NCI-H2227 treated with DMSO at 0.1 percent for 48 hours (cell line): ENCODE measurements at regions not wholly inside any gene's neighbourhood (a gene's known extent, or its start where the extent isn't known, plus 50 kb on each side); places are given as distances from the start of the nearest gene placed in this dataset.
"Not testable (repeated sequence)": the region's sequence is repeated elsewhere in the genome, so short reads cannot be mapped to it uniquely, and the experiment has no call there.

Experiments used
- DNase-seq: peaks from one replicate; lab custom pipeline; 2025; lab: John Stamatoyannopoulos, UW

GRCh38 chr14:55805250-55805649 lies 225.2 kb downstream of the KTN1 start:
- DNase-seq = no peak

DNA sequence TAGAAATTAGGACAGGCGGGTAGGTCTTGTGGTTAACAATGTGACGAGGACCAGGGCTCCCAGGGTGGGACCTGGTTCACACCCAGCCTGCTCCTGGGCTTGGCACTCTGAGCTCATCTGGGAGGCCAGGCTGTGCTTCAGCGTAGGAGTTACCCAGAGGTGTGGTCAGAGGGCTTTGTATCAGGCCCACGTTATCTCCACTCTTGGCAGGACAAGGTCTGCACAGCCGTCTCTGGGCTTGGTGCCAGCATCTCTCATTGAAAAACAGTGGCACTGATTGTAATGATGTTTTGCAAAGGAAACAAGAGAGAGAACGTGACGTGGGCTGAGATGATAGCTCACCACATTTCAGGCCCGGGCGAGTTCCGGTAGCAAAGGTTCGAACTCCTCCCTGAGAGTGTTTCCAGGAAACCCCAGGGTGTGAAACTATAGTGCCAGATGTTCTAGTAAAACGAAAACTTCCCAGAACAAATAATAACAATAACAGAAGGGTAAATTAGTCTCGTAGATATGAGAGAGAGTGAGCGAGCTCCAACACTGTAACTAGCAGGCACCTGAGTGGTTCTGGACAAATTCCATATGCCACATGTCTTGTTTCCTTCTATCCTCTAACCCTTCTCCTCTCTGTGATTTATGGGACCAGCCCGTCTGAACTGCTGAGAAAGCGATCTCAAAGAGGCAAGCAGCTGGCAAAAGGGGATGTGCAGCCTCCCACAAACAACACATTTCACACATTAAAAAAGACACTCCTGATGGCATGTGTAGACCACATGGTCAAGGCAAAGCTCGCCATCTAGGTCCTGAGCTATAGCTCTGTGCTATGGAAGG lies 227.3 kb downstream of the KTN1 start:
- peak; percentile 5 for DNase-seq

GRCh38 chr14:55807881-55808379 lies 227.9 kb downstream of the KTN1 start:
- DNase-seq = no peak

DNA sequence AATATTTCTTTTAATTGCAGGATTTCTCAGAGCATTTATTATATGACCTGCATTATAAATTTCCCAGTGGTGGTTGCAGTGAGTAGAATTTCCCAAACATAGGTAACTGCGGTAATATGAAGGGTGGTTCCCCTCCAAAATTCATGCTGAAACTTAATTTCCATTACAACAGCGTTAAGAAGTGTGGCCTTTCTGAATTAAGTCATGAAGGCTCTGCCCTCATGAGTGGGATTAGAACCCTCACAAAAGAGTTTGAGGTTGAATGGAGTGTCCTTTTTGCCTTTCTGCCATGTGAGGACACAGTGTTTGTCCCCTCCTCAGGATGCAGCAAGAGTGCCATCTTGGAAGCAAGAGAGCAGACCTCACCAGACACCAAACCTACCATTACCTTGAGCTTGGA lies 233.6 kb downstream of the KTN1 start:
- no peak for DNase-seq

- no peak for DNase-seq
These were observed 234.1 kb downstream of the KTN1 start for GRCh38 chr14:55814064-55814463.

DNA sequence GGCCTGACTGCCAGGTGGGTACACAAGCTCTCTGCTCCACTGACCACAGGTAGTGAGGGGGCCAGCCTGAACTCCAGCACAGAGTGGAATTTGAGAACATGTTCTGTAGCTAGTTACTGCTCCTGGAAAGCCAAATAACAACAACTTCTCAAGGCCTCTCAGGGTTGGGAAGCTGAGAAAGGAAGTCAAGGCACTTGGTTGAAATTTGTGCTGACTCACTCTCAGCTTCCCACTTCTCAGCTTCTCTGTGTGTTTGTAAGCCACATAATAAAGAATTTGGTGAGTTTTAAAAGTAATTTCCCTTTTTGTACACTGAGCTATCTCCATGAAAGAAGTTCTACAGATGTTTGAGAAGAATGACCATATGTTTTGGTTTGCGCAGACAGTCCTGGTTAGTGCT lies 234.9 kb downstream of the KTN1 start:
- no peak for DNase-seq

GRCh38 chr14:55816225-55816624 lies 236.2 kb downstream of the KTN1 start:
- DNase-seq = no peak

- DNase-seq = no peak
These were observed 239.8 kb downstream of the KTN1 start for GRCh38 chr14:55819610-55820304.

DNA sequence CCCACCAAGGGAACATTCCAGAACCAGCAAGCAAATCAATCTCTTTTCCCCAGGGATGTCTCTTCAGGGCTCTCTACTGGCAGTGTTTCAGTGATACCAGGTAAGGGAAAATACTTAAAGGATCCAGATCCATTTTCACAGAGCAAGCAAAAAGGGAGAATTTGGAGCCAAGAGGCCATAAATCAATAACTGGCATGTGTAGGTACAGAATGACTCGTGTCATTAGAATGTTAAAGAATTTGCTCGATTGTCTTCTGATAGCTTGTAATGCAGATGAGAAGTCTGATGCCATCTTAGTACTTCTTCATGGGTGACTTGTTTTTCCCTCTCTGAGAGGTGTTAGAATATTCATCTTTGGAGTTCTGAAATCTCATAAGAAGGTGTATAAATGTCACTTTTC lies 242.9 kb downstream of the KTN1 start:
- DNase-seq = no peak

- no peak for DNase-seq
These were observed 252.3 kb downstream of the KTN1 start for GRCh38 chr14:55832122-55832911.

- DNase-seq = no peak
These were observed 253.0 kb downstream of the KTN1 start for GRCh38 chr14:55832974-55833373.

GRCh38 chr14:55834390-55834789 lies 254.4 kb downstream of the KTN1 start:
- no peak for DNase-seq

GRCh38 chr14:55835985-55836384 lies 256.0 kb downstream of the KTN1 start:
- DNase-seq = no peak

- DNase-seq = no peak
These were observed 257.5 kb downstream of the KTN1 start for GRCh38 chr14:55837467-55837866.

DNA sequence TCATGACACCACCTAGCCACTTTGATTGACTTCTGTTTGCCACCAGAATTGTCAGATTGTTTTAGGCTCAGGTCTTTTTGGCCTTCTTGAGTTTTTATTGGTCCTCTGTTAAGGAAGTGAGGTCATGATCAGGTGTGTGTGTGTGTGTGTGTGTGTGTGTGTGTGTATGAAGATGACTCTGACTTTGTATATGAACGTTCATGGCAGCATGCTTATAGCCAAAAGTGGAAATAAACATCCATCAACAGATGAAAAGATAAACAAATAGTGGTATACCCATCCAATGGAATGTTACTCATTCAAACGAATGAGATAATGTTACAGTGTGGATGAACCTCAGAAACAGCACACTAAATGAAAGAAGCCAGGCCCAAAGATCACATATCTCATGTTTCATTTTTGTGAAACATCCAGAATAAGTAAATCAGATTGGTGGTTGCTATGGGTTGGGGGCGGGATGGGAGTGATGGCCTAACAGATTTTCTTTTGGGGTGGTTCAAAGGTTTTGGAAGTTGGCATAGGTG lies 258.6 kb downstream of the KTN1 start:
- DNase-seq = no peak

GRCh38 chr14:55839301-55839947 lies 259.4 kb downstream of the KTN1 start:
- DNase-seq = not testable (repeated sequence)

DNA sequence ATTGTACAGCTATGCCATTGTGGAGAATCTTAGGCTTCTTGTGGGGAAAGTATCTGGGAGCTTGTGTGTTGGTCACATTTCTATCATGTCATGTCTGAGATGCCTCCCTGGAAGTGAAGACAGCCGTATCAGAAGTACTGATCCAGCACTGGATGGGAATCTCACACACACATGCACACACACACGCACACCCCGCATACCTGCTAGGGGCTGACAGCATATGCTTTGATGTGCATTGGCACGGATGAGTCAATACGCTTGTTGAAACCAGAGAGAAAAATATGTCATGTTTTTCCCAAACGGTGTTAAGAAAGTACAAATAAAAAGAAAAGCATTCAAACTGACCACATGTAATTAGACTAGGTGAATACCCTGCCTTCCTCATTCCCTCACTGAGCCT lies 260.8 kb downstream of the KTN1 start:
- DNase-seq = no peak

DNA sequence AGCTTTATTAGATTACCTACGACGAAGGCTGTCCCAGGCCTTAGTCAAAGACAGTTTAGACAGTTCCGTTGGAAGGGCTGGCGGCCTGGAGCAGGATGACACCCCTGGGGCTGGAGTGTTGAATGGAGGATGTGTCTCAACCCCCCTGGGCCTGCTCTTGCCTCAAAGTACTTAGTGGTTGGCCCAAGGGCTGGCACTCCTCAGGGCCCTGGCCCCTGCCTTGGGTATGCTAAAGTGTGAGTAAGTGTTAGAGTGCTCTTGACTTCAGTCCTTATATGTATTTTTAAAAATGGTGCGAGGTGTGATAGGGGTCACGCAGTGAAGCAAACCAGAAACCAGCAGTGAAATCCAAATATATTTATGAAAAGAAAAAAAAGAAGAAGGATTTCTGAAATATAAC lies 261.6 kb downstream of the KTN1 start:
- no peak for DNase-seq

DNA sequence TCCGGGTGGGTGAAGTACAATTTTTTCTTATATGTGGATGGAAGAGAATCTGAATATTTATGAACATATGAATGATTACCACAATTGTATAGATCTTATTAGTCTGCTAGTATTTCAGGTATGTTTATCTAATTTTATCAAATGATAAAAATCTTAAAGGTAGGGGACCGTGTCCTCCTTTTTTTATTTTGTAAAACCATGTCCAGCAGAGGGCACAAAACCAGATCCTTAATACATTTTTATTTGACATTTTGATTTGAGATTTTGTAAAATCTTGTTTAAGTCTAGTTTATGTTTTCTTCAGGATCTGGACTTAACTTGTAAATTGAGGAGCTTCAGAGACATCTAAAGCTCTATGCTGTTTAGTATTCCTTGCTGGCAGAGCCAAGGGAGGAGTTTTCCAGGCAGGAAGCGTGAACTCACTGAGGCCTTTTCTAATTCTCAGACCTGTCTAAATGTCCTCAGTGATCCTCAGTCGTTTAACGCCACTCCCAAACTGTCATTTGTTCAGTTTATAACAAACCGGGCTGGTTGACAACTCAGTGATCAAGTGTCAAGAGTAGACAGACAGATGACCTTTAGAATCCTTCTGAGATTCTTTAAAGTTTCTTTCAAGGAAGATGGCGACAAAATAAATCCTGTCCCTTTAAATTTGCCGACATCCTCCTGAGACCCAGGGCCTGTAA lies 263.9 kb downstream of the KTN1 start:
- DNase-seq = no peak

GRCh38 chr14:55845963-55846825 lies 266.2 kb downstream of the KTN1 start:
- DNase-seq = no peak
